Neuronal stem cell (in vitro differentiated cells): ENCODE measurements at regions not wholly inside any gene's neighbourhood (a gene's known extent, or its start where the extent isn't known, plus 50 kb on each side); places are given as distances from the start of the nearest gene placed in this dataset.

Source experiments
- DNase-seq: peaks from one replicate; pipeline ENCODE4 v3.0.0-alpha.2; 2013; ENCODE audit warnings: low spot score
- H2AFZ ChIP-seq: one replicate; pipeline ENCODE4 v1.6.1; 2013; ENCODE audit warnings: mild to moderate bottlenecking, low read length, inconsistent platforms
- H2AK5ac ChIP-seq: 2 replicates; pipeline ENCODE4 v1.6.1; 2013; ENCODE audit warnings: low read depth, mild to moderate bottlenecking, inconsistent platforms, low read length, moderate library complexity, mixed read lengths
- H2BK120ac ChIP-seq: 2 replicates; pipeline ENCODE4 v1.6.1; 2013; ENCODE audit warnings: low read depth, mild to moderate bottlenecking, inconsistent platforms, low read length, moderate library complexity, mixed read lengths
- H2BK12ac ChIP-seq: one replicate; pipeline ENCODE4 v1.6.1; 2013; ENCODE audit warnings: low read length, inconsistent platforms
- H2BK15ac ChIP-seq: 2 replicates; pipeline ENCODE4 v1.6.1; 2013; ENCODE audit warnings: mild to moderate bottlenecking, low read length, inconsistent platforms, mixed read lengths
- H2BK5ac ChIP-seq: one replicate; pipeline ENCODE4 v1.6.1; 2013; ENCODE audit warnings: inconsistent platforms, mild to moderate bottlenecking, low read length, moderate library complexity
- H3K14ac ChIP-seq: one replicate; pipeline ENCODE4 v1.6.1; 2013; ENCODE audit warnings: low read length, inconsistent platforms
- H3K18ac ChIP-seq: 2 replicates; pipeline ENCODE4 v1.6.1; 2013; ENCODE audit warnings: low read length, inconsistent platforms
- H3K23ac ChIP-seq: 2 replicates; pipeline ENCODE4 v1.6.1; 2013; ENCODE audit warnings: low read depth, mild to moderate bottlenecking, mixed read lengths, low read length, inconsistent platforms; ENCODE audit not compliant: poor library complexity
- H3K27ac ChIP-seq: replicated peaks from 3 replicates; pipeline ENCODE4 v1.5.1; 2013; ENCODE audit warnings: low read length, inconsistent platforms
- H3K27me3 ChIP-seq, 3 experiments: 2 replicates each; pipeline ENCODE4 v1.6.1; 2013; ENCODE audit warnings: low read length in 3 of 3, mild to moderate bottlenecking in 2 of 3, inconsistent platforms in 1 of 3, low read depth in 1 of 3, mixed read lengths in 1 of 3, moderate library complexity in 1 of 3; ENCODE audit not compliant: control insufficient read depth in 3 of 3, insufficient read depth in 3 of 3
- H3K36me3 ChIP-seq, 2 donors: replicated peaks in 1 of 2; 2 replicates each; pipeline ENCODE4 v1.6.1; 2013; ENCODE audit warnings: low read length in 2 of 2; ENCODE audit not compliant: control insufficient read depth in 2 of 2, insufficient read depth in 2 of 2
- H3K4ac ChIP-seq: 2 replicates; pipeline ENCODE4 v1.6.1; 2013; ENCODE audit warnings: inconsistent platforms, mild to moderate bottlenecking, low read length, moderate library complexity
- H3K4me1 ChIP-seq, 2 donors: 1 replicate in 1 of 2; 2 replicates in 1 of 2; pipeline ENCODE4 v1.6.1; 2013; ENCODE audit warnings: low read length in 2 of 2, low read depth in 1 of 2; ENCODE audit not compliant: control insufficient read depth in 2 of 2, insufficient read depth in 1 of 2
- H3K4me2 ChIP-seq: one replicate; pipeline ENCODE4 v1.6.1; 2013; ENCODE audit warnings: mild to moderate bottlenecking, low read length, inconsistent platforms; ENCODE audit not compliant: insufficient read depth, poor library complexity, severe bottlenecking
- H3K4me3 ChIP-seq, 2 donors: 2 replicates each; pipeline ENCODE4 v1.5.1; 2013; ENCODE audit warnings: low read length in 2 of 2, mild to moderate bottlenecking in 2 of 2, inconsistent platforms in 1 of 2, moderate library complexity in 1 of 2
- H3K79me1 ChIP-seq: one replicate; pipeline ENCODE4 v1.6.1; 2013; ENCODE audit warnings: low read depth, mild to moderate bottlenecking, inconsistent platforms, low read length, moderate library complexity
- H3K9ac ChIP-seq: one replicate; pipeline ENCODE4 v1.6.1; 2013; ENCODE audit warnings: mild to moderate bottlenecking, low read depth, low read length, inconsistent platforms; ENCODE audit not compliant: poor library complexity
- H3K9me3 ChIP-seq, 2 donors: replicated peaks in 1 of 2; 2 replicates each; pipeline versions ENCODE3 to v1.6.1; 2013; ENCODE audit warnings: low read length in 2 of 2, mild to moderate bottlenecking in 2 of 2, inconsistent platforms in 1 of 2, low read depth in 1 of 2, mixed read lengths in 1 of 2, moderate library complexity in 1 of 2; ENCODE audit not compliant: control insufficient read depth in 2 of 2, insufficient read depth in 1 of 2
- H4K8ac ChIP-seq: one replicate; pipeline ENCODE4 v1.6.1; 2013; ENCODE audit warnings: low read depth, mild to moderate bottlenecking, inconsistent platforms, low read length, moderate library complexity
- H4K91ac ChIP-seq: one replicate; pipeline ENCODE4 v1.6.1; 2013; ENCODE audit warnings: low read length, low read depth, mild to moderate bottlenecking, inconsistent platforms; ENCODE audit not compliant: poor library complexity
- WGBS, 2 donors: extraction: QIAGEN DNeasy Blood & Tissue Kit; methylation state at CpG; one replicate each; pipeline ENCODE4 v1.1.7; 2013; ENCODE audit warnings: missing lambda C conversion rate in 2 of 2, mixed read lengths in 1 of 2; ENCODE audit not compliant: insufficient read length in 2 of 2, insufficient replicate concordance in 1 of 2; ENCODE audit errors: extremely low coverage in 2 of 2; 5-methylcytosine and 5-hydroxymethylcytosine counted together

DNA sequence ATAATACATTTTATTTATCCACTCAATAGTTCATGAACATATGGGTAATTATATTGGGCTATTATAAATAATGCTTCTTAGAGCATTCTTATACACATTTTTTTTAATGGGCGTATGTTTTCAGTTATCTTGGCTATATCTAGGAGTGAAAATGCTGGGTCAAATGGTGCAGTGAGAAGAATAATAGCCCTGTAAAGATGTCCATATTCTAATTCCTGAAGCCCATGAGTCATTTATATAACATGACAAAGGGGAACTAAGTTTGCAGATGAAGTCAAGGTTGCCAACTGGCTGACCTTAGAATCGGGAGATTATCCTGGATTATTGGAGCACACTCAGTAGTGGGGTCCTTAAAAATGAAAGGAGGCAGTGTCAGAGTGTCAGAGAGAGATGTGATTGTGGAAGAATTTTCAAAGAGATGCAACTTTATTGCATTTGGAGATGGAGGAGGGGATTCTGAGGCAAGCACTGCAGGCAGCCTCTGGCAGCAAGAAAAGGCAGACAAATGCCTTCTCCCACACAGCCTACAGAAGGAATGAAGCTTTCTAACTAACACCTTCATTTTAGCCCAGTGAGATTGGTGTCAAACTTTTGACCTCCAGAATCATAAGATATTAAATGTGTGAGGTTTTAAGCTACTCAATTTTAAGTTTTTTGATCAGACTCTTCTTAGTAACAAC is 106.1 kb upstream of the HS3ST1 start:
- no peak overlapping the region for H2BK5ac ChIP-seq
- no peaks in the 10 kb centered on the region for H3K4me1 ChIP-seq
- no peak overlapping the region for H2BK15ac ChIP-seq
- no peak overlapping the region for H2BK12ac ChIP-seq
- no peak overlapping the region for H2BK120ac ChIP-seq
- H3K4ac ChIP-seq, result no peak overlapping the region
- H3K4me3 ChIP-seq, result no peak overlapping the region
- no CpG with 5 or more reads among the region's 2 CpGs for WGBS, 2 donors
- no peak overlapping the region for H3K14ac ChIP-seq
- no peak overlapping the region for H3K23ac ChIP-seq
- H3K9me3 ChIP-seq, result no peaks in the 10 kb centered on the region
- H3K18ac ChIP-seq, result no peak overlapping the region
- H3K27ac ChIP-seq, result no peak overlapping the region
- H3K27me3 ChIP-seq, result no peaks in the 10 kb centered on the region
- H2AK5ac ChIP-seq, result no peak overlapping the region
- no peaks in the 10 kb centered on the region for H3K79me1 ChIP-seq
- DNase-seq, result no peak
- H3K9ac ChIP-seq, result no peak overlapping the region
- H4K91ac ChIP-seq, result no peak overlapping the region
- H3K36me3 ChIP-seq, result no peaks in the 10 kb centered on the region
- no peak overlapping the region for H2AFZ ChIP-seq
- H3K4me2 ChIP-seq, result no peak overlapping the region
- H4K8ac ChIP-seq, result no peak overlapping the region

DNA sequence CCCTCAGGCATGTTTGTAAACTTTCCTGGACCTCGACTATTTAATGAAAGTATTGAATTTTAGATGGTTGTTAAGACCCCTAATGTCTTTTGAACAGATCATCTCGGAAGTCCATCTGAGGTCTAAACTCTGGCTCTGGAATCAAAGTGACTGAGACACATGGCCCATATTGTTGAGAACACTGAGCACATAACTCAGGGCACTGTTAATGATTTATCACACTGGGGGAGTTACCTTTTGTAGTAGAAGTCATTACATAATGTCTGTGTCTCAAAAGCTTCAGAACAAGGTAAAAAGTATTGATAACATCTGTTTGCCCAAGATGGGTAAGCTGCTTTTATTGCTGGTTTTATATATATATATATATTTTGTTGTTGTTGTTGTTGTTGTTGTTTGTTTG is 103.4 kb upstream of the HS3ST1 start:
- no peak overlapping the region for H4K8ac ChIP-seq
- H3K18ac ChIP-seq, result no peak overlapping the region
- H4K91ac ChIP-seq, result no peak overlapping the region
- no peaks in the 10 kb centered on the region for H3K79me1 ChIP-seq
- H2BK5ac ChIP-seq, result no peak overlapping the region
- no peak overlapping the region for H2BK15ac ChIP-seq
- no peaks in the 10 kb centered on the region for H3K4me1 ChIP-seq
- WGBS, 2 donors, result no CpG with 5 or more reads among the region's 2 CpGs
- H2AK5ac ChIP-seq, result no peak overlapping the region
- no peaks in the 10 kb centered on the region for H3K27me3 ChIP-seq
- no peak overlapping the region for H2BK120ac ChIP-seq
- H3K4me3 ChIP-seq, result no peak overlapping the region
- no peak for DNase-seq
- H2BK12ac ChIP-seq, result no peak overlapping the region
- H2AFZ ChIP-seq, result no peak overlapping the region
- H3K14ac ChIP-seq, result no peak overlapping the region
- no peak overlapping the region for H3K23ac ChIP-seq
- no peak overlapping the region for H3K4ac ChIP-seq
- H3K4me2 ChIP-seq, result no peak overlapping the region
- H3K9ac ChIP-seq, result no peak overlapping the region
- no peaks in the 10 kb centered on the region for H3K36me3 ChIP-seq
- H3K27ac ChIP-seq, result no peak overlapping the region
- no peaks in the 10 kb centered on the region for H3K9me3 ChIP-seq

DNA sequence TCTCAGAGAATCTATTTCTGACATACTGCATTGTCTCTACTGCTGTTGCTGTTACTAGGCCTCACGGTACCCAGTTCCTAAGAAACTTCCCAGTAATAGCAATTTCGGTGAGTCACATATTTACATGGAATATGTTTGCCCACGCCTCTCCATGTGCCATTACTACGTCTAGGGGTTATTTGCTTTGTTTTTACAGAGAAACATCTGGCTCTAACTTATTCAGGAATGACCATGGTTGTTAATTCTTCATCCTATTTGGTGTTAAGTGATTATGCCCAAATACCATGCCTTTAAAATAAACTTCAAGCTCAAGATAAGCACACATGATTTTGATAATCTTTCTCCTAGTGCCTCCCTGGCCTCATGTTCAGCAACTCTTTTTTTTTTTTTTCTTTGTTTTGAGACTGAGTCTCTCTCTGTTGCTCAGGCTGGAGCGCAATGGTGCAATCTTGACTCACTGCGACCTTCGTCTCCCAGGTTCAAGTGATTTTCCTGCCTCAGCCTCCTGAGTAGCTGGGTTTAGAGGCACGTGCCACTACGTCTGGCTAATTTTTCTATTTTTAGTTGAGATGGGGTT is 101.0 kb upstream of the HS3ST1 start:
- no peak overlapping the region for H3K4ac ChIP-seq
- H3K36me3 ChIP-seq, result no peaks in the 10 kb centered on the region
- H3K4me1 ChIP-seq, result peaks cover 0 to 3% of the 10 kb centered on the region in 2 donors
- H4K91ac ChIP-seq, result no peak overlapping the region
- no peaks in the 10 kb centered on the region for H3K27me3 ChIP-seq
- DNase-seq, result no peak
- no peak overlapping the region for H2BK120ac ChIP-seq
- no peak overlapping the region for H3K14ac ChIP-seq
- no peaks in the 10 kb centered on the region for H3K9me3 ChIP-seq
- H2BK5ac ChIP-seq, result no peak overlapping the region
- no peak overlapping the region for H2BK15ac ChIP-seq
- H3K9ac ChIP-seq, result no peak overlapping the region
- no peak overlapping the region for H3K27ac ChIP-seq
- H3K23ac ChIP-seq, result no peak overlapping the region
- H2AFZ ChIP-seq, result no peak overlapping the region
- no peak overlapping the region for H2BK12ac ChIP-seq
- no peak overlapping the region for H2AK5ac ChIP-seq
- no peak overlapping the region for H3K18ac ChIP-seq
- no CpG with 5 or more reads among the region's 9 CpGs for WGBS, 2 donors
- H3K79me1 ChIP-seq, result no peaks in the 10 kb centered on the region
- H3K4me2 ChIP-seq, result no peak overlapping the region
- H3K4me3 ChIP-seq, result no peak overlapping the region
- no peak overlapping the region for H4K8ac ChIP-seq

DNA sequence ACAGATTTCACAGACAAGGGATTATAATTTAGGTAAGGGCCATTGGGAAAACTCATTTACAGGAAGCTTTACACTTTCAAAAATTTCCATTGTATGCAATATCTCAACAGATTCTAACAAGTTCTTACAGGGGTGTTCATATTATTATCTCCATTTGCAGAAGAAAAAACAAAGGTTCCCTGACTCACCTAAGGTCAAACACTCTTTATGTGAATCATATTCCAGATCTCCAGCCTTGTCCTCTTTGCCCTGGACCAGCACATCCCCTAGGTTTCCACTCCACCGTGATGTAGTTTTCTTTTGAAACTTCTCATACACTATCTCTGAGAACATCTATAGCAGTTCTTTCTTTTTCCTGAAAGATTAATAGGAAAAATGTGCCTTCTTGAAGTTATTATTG is 96.4 kb upstream of the HS3ST1 start:
- H2BK120ac ChIP-seq, result no peak overlapping the region
- H3K4ac ChIP-seq, result no peak overlapping the region
- no peak overlapping the region for H3K4me3 ChIP-seq
- H3K18ac ChIP-seq, result no peak overlapping the region
- H2AFZ ChIP-seq, result no peak overlapping the region
- no peak overlapping the region for H2BK15ac ChIP-seq
- peaks cover 0 to 3% of the 10 kb centered on the region in 2 donors for H3K4me1 ChIP-seq
- no peak overlapping the region for H2BK12ac ChIP-seq
- H4K91ac ChIP-seq, result no peak overlapping the region
- H3K36me3 ChIP-seq, result no peaks in the 10 kb centered on the region
- no peak overlapping the region for H3K27ac ChIP-seq
- H4K8ac ChIP-seq, result no peak overlapping the region
- H3K4me2 ChIP-seq, result no peak overlapping the region
- no peak overlapping the region for H2BK5ac ChIP-seq
- DNase-seq, result no peak
- H3K9me3 ChIP-seq, result no peaks in the 10 kb centered on the region
- no peaks in the 10 kb centered on the region for H3K79me1 ChIP-seq
- H2AK5ac ChIP-seq, result no peak overlapping the region
- no CpG with 5 or more reads among the region's 1 CpG for WGBS, 2 donors
- H3K14ac ChIP-seq, result no peak overlapping the region
- no peak overlapping the region for H3K9ac ChIP-seq
- H3K27me3 ChIP-seq, result no peaks in the 10 kb centered on the region
- no peak overlapping the region for H3K23ac ChIP-seq
